ENCODE measurements at regions not wholly inside any gene's neighbourhood (a gene's known extent, or its start where the extent isn't known, plus 50 kb on each side); places are given as distances from the start of the nearest gene placed in this dataset.

DNA sequence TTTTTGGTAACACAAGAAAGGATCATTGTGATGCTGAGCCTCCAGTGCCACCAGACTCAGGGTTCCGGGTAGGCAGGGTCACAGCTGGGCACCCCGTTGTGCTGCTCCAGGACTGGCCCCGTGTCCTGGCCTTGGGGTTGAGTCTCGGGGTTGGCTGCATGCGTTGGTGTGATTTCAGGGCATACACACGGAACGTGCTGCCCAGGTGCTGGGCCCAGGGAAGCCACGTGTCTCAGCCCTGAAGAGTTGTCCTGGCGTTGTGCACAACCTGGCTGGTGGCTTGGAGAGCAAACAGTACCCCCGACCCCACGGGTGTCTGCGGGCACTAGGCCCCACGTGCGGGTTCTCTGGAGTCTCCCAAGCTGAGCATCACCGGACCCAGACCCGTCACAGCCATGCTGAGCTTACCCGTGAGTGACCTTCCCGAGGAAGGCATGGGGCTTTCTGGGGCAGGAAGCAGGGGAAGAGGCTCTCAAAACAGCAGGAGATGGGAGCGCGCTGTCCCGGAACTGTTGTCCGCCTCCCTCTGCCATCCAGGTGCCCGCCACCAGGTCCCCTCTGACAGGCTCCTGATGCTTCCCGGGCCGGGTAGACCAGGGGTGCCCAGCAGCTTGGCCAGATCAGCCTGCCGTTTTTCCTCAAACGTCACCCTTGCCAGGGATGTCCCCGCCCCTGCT, 66.1 kb upstream of the ENPP6 start:
- Histone ChIP-seq H3K4me2 (ENCODE audit: low read length) (peak overlapping the region; percentile 72), H3K9me2 (ENCODE audit: insufficient read depth, low read length) (no peaks in the 10 kb centered on the region), H3K9me3 (ENCODE audit: low read length) (peaks cover 10% of the 10 kb centered on the region), H2AFZ (ENCODE audit: low read length) (peak overlapping the region; percentile 56), H3K79me2 (ENCODE audit: insufficient read depth, low read depth, low read length) (0 out of 2 replicates have a peak, but pooled peaks cover 6% of the 10 kb centered on the region), H4K20me1 (ENCODE audit: insufficient read depth, low read length) (no peaks in the 10 kb centered on the region), H3K4me1 (ENCODE audit: insufficient read depth, low read length, poor library complexity, severe bottlenecking) (peaks cover 95% of the 10 kb centered on the region), H3K27ac (ENCODE audit: low read depth, low read length, poor library complexity, severe bottlenecking) (peak overlapping the region; percentile 96), H3K36me3 (ENCODE audit: insufficient read depth, low read length) (peaks cover 4% of the 10 kb centered on the region), H3K4me3 (ENCODE audit: low read depth, low read length, poor library complexity, severe bottlenecking) (peak overlapping the region; percentile 63)
- intact Hi-C loops (cut with micrococcal nuclease; ENCODE audit: unreplicated experiment): loop anchor here (1.0 to 10.0 kb wide), 11 partner anchors 15 to 921 kb away; partner anchors contain the start of genes CENPU, CFAP97, ING2 and IRF2
- peak; percentile 71 for DNase-seq (ENCODE audit: low spot score)
- ChIA-PET CTCF (ENCODE audit: unreplicated experiment) (interaction anchor here (0.6 to 1.6 kb wide), 6 partner anchors 15 to 699 kb away, joined by 3 to 10 read pairs (median 6); no protein-coding TSS in a partner anchor), POLR2A (interaction anchor here (0.6 to 7.5 kb wide), 28 partner anchors 9 to 594 kb away, joined by 3 to 283 read pairs (median 4); partner anchors contain the start of genes CASP3 and PRIMPOL)
- TSS peak; percentile 68 for BruUV-seq (replicated peaks)
- TF ChIP-seq EZH2phosphoT487 (IDR thresholded peaks at IDR 0.05; ENCODE audit: borderline replicate concordance, low read depth, low read length): no peak
- no peak for TF ChIP-seq CTCF (conservative IDR thresholded peaks at IDR 0.05; ENCODE audit: low read length)

GRCh38 chr4:184282895-184283654, 65.4 kb upstream of the ENPP6 start:
- TF ChIP-seq EZH2phosphoT487 (IDR thresholded peaks at IDR 0.05; ENCODE audit: borderline replicate concordance, low read depth, low read length) (no peak), CTCF (conservative IDR thresholded peaks at IDR 0.05; ENCODE audit: low read length) (peak; percentile 76)
- no TSS peak for BruUV-seq (replicated peaks)
- Histone ChIP-seq H3K36me3 (ENCODE audit: insufficient read depth, low read length) (peaks cover 4% of the 10 kb centered on the region), H4K20me1 (ENCODE audit: insufficient read depth, low read length) (no peaks in the 10 kb centered on the region), H2AFZ (ENCODE audit: low read length) (peak overlapping the region; percentile 56; the same call in 1 of the 2 replicates), H3K4me1 (ENCODE audit: insufficient read depth, low read length, poor library complexity, severe bottlenecking) (peaks cover 88% of the 10 kb centered on the region), H3K79me2 (ENCODE audit: insufficient read depth, low read depth, low read length) (0 out of 2 replicates have a peak, but pooled peaks cover 6% of the 10 kb centered on the region), H3K4me3 (ENCODE audit: low read depth, low read length, poor library complexity, severe bottlenecking) (peak overlapping the region; percentile 63), H3K4me2 (ENCODE audit: low read length) (peak overlapping the region; percentile 72), H3K27ac (ENCODE audit: low read depth, low read length, poor library complexity, severe bottlenecking) (peak overlapping the region; percentile 96), H3K9me3 (ENCODE audit: low read length) (peaks cover 18% of the 10 kb centered on the region), H3K9me2 (ENCODE audit: insufficient read depth, low read length) (no peaks in the 10 kb centered on the region)
- ChIA-PET CTCF (ENCODE audit: unreplicated experiment) (interaction anchor here (1.2 to 1.6 kb wide), 2 partner anchors 17 to 19 kb away, joined by 3 to 8 read pairs; no protein-coding TSS in a partner anchor), POLR2A (interaction anchor here (0.6 to 7.5 kb wide), 25 partner anchors 10 to 593 kb away, joined by 3 to 283 read pairs (median 4); partner anchors contain the start of gene CENPU)
- peak; percentile 95 for DNase-seq (ENCODE audit: low spot score)
- intact Hi-C loops (cut with micrococcal nuclease; ENCODE audit: unreplicated experiment): loop anchor here (1.0 to 10.0 kb wide), 12 partner anchors 15 to 922 kb away; partner anchors contain the start of genes CASP3, CENPU, CFAP97 and ING2
